Vagina (tissue), 2 donors: ENCODE measurements at regions not wholly inside any gene's neighbourhood (a gene's known extent, or its start where the extent isn't known, plus 50 kb on each side); places are given as distances from the start of the nearest gene placed in this dataset.
A peak's percentile ranks its signal among the peaks of the same experiment; 100 is the strongest.

ENCODE experiments used
- DNase-seq, 2 donors: peaks; one replicate each; pipeline ENCODE4 v3.0.0-alpha.2; 2017; ENCODE audit errors: extremely low spot score in 2 of 2
- H3K27ac ChIP-seq: fragments of 200-600 bp; sonication (generic); one replicate; pipeline ENCODE4 v1.5.1; 2019
- H3K27me3 ChIP-seq: fragments of 200-600 bp; sonication (generic); one replicate; pipeline ENCODE4 v1.5.1; 2019
- H3K36me3 ChIP-seq, 2 donors: fragments of 200-600 bp; sonication (generic); one replicate each; pipeline ENCODE4 v1.5.1; 2017 to 2019
- H3K4me1 ChIP-seq: fragments of 200-600 bp; sonication (generic); one replicate; pipeline ENCODE4 v1.5.1; 2019
- H3K4me3 ChIP-seq, 2 donors: fragments of 200-600 bp; sonication (generic); 1 replicate in 1 of 2; 2 replicates in 1 of 2; pipeline ENCODE4 v1.5.1; 2016 to 2019
- H3K9me3 ChIP-seq: fragments of 200-600 bp; sonication (generic); one replicate; pipeline ENCODE4 v1.5.1; 2019
- CTCF ChIP-seq, 3 experiments: fragments of 450-650 bp in 2 of 3; fragments of 200-600 bp in 1 of 3; sonication (generic) in 1 of 3; IDR thresholded peaks; one replicate each; pipeline ENCODE4 v1.5.1; 2017 to 2019; ENCODE audit warnings: antibody characterized with exemption in 3 of 3, mild to moderate bottlenecking in 2 of 3, moderate library complexity in 2 of 3
- POLR2A ChIP-seq, 2 donors: fragments of 450-650 bp; IDR thresholded peaks; one replicate each; pipeline ENCODE4 v1.6.1; 2017; ENCODE audit warnings: antibody characterized with exemption in 2 of 2, mild to moderate bottlenecking in 2 of 2, moderate library complexity in 2 of 2
- POLR2AphosphoS5 ChIP-seq, 2 donors: sonication (generic); formaldehyde crosslinking; IDR thresholded peaks; one replicate each; pipeline ENCODE4 v1.9.0; 2017; ENCODE audit warnings: antibody characterized with exemption in 2 of 2, mild to moderate bottlenecking in 2 of 2, low read depth in 1 of 2; ENCODE audit not compliant: insufficient read depth in 1 of 2
- intact Hi-C: fragments of 100-400 bp; cut with DNase I; formaldehyde crosslinking; loops from one replicate; pipeline ENCODE4 v1.15.1; 2023

- H3K4me3 ChIP-seq = no peak overlapping the region
- no peaks in the 10 kb centered on the region for H3K36me3 ChIP-seq
- DNase-seq = peak; percentile 67 to 82
- no peaks in the 10 kb centered on the region for H3K4me1 ChIP-seq
- H3K27me3 ChIP-seq = no peaks in the 10 kb centered on the region
- intact Hi-C loops = no loop called here
- TF ChIP-seq POLR2AphosphoS5 (IDR thresholded peaks at IDR 0.05; ENCODE audit: insufficient read depth in 1 of 2, low read depth in 1 of 2) (no peak), POLR2A (IDR thresholded peaks at IDR 0.05) (no peak), CTCF (IDR thresholded peaks at IDR 0.05) (no peak)
- H3K27ac ChIP-seq = no peak overlapping the region
- H3K9me3 ChIP-seq = no peaks in the 10 kb centered on the region
These were observed 290.1 kb upstream of the HDAC4 start for GRCh38 chr2:239690651-239691631.

GRCh38 chr2:239689985-239690384, 289.2 kb upstream of the HDAC4 start:
- TF ChIP-seq POLR2AphosphoS5 (IDR thresholded peaks at IDR 0.05; ENCODE audit: insufficient read depth in 1 of 2, low read depth in 1 of 2) = no peak
- TF ChIP-seq POLR2A (IDR thresholded peaks at IDR 0.05) = no peak
- no peak for TF ChIP-seq CTCF (IDR thresholded peaks at IDR 0.05)
- H3K36me3 ChIP-seq = no peaks in the 10 kb centered on the region
- no peaks in the 10 kb centered on the region for H3K4me1 ChIP-seq
- no peak overlapping the region for H3K27ac ChIP-seq
- H3K27me3 ChIP-seq = no peaks in the 10 kb centered on the region
- no peak overlapping the region for H3K4me3 ChIP-seq
- H3K9me3 ChIP-seq = no peaks in the 10 kb centered on the region
- intact Hi-C loops = no loop called here
- DNase-seq = peak; percentile 25 to 71

GRCh38 chr2:239689410-239689809, 288.6 kb upstream of the HDAC4 start:
- H3K27ac ChIP-seq = no peak overlapping the region
- H3K4me3 ChIP-seq = no peak overlapping the region
- peak; percentile 25 to 55 for DNase-seq
- TF ChIP-seq CTCF (IDR thresholded peaks at IDR 0.05) (no peak), POLR2AphosphoS5 (IDR thresholded peaks at IDR 0.05; ENCODE audit: insufficient read depth in 1 of 2, low read depth in 1 of 2) (no peak), POLR2A (IDR thresholded peaks at IDR 0.05) (no peak)
- no peaks in the 10 kb centered on the region for H3K36me3 ChIP-seq
- no peaks in the 10 kb centered on the region for H3K9me3 ChIP-seq
- no peaks in the 10 kb centered on the region for H3K4me1 ChIP-seq
- H3K27me3 ChIP-seq = no peaks in the 10 kb centered on the region
- intact Hi-C loops = no loop called here

GRCh38 chr2:239688840-239689239, 288.0 kb upstream of the HDAC4 start:
- intact Hi-C loops = no loop called here
- Histone ChIP-seq H3K27ac (no peak overlapping the region), H3K4me1 (no peaks in the 10 kb centered on the region), H3K36me3 (no peaks in the 10 kb centered on the region), H3K27me3 (no peaks in the 10 kb centered on the region), H3K4me3 (no peak overlapping the region), H3K9me3 (no peaks in the 10 kb centered on the region)
- peak; percentile 40 to 49 for DNase-seq
- no peak for TF ChIP-seq POLR2A (IDR thresholded peaks at IDR 0.05)
- TF ChIP-seq CTCF (IDR thresholded peaks at IDR 0.05) = no peak
- TF ChIP-seq POLR2AphosphoS5 (IDR thresholded peaks at IDR 0.05; ENCODE audit: insufficient read depth in 1 of 2, low read depth in 1 of 2) = no peak

- H3K36me3 ChIP-seq = no peaks in the 10 kb centered on the region
- no peaks in the 10 kb centered on the region for H3K9me3 ChIP-seq
- intact Hi-C loops = no loop called here
- H3K4me3 ChIP-seq = no peak overlapping the region
- no peaks in the 10 kb centered on the region for H3K4me1 ChIP-seq
- peak; percentile 54 to 77 for DNase-seq
- H3K27ac ChIP-seq = no peak overlapping the region
- H3K27me3 ChIP-seq = no peaks in the 10 kb centered on the region
- TF ChIP-seq POLR2A (IDR thresholded peaks at IDR 0.05) = no peak
- no peak for TF ChIP-seq POLR2AphosphoS5 (IDR thresholded peaks at IDR 0.05; ENCODE audit: insufficient read depth in 1 of 2, low read depth in 1 of 2)
- TF ChIP-seq CTCF (IDR thresholded peaks at IDR 0.05) = no peak
These were observed 287.4 kb upstream of the HDAC4 start for GRCh38 chr2:239688122-239688681.
